ENCODE measurements at regions not wholly inside any gene's neighbourhood (a gene's known extent, or its start where the extent isn't known, plus 50 kb on each side); places are given as distances from the start of the nearest gene placed in this dataset.
A peak's percentile ranks its signal among the peaks of the same experiment; 100 is the strongest.

DNA sequence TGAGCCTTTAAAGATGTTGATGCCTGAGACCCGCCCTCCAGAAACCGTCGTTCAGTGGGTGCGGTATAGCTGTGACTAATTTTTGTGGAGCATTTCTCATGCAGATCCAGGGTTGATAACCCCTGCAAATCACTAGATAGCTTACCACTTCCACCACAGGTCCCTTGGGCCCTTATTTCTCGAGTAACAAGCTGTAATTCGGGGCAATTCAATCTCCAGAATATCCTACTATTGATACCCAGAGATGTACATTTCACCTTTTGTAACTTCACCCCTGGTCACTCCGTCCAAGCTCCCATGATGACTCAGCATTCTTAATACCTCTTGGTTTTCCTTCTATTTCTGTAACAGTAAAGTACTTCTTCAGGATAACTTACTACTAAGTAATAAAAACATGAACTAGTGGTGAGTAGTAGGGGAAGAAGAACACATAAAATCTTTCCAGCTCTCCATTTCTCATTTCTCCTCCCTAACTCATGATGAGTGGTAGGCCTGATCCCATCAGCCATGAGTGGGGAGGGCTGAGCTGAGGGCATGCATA is 71.9 kb upstream of the UBL3 start:
- FAIRE-seq (no peak), DNase-seq (ENCODE audit: low read depth) (peak; percentile 61)
- Histone ChIP-seq H3K4me1 (ENCODE audit: insufficient read depth, low read length) (peaks cover 52% of the 10 kb centered on the region), H3K9ac (ENCODE audit: low read length) (no peak overlapping the region), H2AFZ (ENCODE audit: low read depth, low read length) (no peak overlapping the region), H3K27me3 (ENCODE audit: insufficient read depth, low read length) (no peaks in the 10 kb centered on the region), H3K4me3 (ENCODE audit: insufficient read depth, low read depth, low read length) (no peak overlapping the region), H3K4me2 (ENCODE audit: low read length) (peak overlapping the region; percentile 71), H3K27ac (ENCODE audit: low read depth, low read length) (peak overlapping the region; percentile 91), H3K9me3 (ENCODE audit: insufficient read depth, low read depth, low read length) (no peaks in the 10 kb centered on the region), H3K36me3 (ENCODE audit: insufficient read depth, low read length) (no peaks in the 10 kb centered on the region), H4K20me1 (ENCODE audit: insufficient read depth, low read length) (no peaks in the 10 kb centered on the region), H3K79me2 (ENCODE audit: insufficient read depth, low read length) (no peaks in the 10 kb centered on the region)
- H3K9me3 Mint-ChIP-seq (ENCODE audit: unreplicated experiment), result no peaks in the 10 kb centered on the region
- H3K27me3 Mint-ChIP-seq (ENCODE audit: low read depth, unreplicated experiment), result no peaks in the 10 kb centered on the region
- peak overlapping the region; percentile 99 for H3K27ac Mint-ChIP-seq (ENCODE audit: unreplicated experiment)
- H3K36me3 Mint-ChIP-seq (ENCODE audit: low read depth, unreplicated experiment), result no peaks in the 10 kb centered on the region
- peaks cover 45% of the 10 kb centered on the region for H3K4me1 Mint-ChIP-seq (ENCODE audit: low read depth, unreplicated experiment)
- no peak overlapping the region for H3K4me3 Mint-ChIP-seq (ENCODE audit: unreplicated experiment)
- TF ChIP-seq EZH2 (IDR thresholded peaks at IDR 0.05; ENCODE audit: insufficient read depth, low read length), result no peak
- TF ChIP-seq, protein P1, sequence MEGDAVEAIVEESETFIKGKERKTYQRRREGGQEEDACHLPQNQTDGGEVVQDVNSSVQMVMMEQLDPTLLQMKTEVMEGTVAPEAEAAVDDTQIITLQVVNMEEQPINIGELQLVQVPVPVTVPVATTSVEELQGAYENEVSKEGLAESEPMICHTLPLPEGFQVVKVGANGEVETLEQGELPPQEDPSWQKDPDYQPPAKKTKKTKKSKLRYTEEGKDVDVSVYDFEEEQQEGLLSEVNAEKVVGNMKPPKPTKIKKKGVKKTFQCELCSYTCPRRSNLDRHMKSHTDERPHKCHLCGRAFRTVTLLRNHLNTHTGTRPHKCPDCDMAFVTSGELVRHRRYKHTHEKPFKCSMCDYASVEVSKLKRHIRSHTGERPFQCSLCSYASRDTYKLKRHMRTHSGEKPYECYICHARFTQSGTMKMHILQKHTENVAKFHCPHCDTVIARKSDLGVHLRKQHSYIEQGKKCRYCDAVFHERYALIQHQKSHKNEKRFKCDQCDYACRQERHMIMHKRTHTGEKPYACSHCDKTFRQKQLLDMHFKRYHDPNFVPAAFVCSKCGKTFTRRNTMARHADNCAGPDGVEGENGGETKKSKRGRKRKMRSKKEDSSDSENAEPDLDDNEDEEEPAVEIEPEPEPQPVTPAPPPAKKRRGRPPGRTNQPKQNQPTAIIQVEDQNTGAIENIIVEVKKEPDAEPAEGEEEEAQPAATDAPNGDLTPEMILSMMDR (IDR thresholded peaks at IDR 0.05; ENCODE audit: insufficient read depth, low read depth, low read length), result no peak

DNA sequence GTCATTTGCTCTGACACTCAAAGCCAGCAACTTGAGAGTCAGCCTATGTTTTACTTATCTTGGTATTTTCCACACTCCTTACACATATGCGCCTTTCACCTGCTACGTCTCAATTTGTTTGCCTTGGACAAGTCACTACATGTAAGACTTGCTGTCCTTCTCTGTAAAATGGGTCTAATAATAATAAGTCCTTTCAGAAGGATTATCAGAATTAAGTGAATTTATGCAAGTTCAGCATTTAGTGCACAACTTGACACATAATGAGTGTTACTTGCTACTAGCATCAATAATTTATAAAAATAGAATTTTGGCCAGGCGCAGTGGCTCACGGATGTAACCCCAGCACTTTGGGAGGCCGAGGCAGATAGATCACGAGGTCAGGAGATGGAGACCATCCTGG is 71.1 kb upstream of the UBL3 start:
- Histone ChIP-seq H4K20me1 (ENCODE audit: insufficient read depth, low read length) (no peaks in the 10 kb centered on the region), H3K4me1 (ENCODE audit: insufficient read depth, low read length) (peaks cover 52% of the 10 kb centered on the region), H3K9me3 (ENCODE audit: insufficient read depth, low read depth, low read length) (no peaks in the 10 kb centered on the region), H3K4me2 (ENCODE audit: low read length) (no peak overlapping the region), H3K27ac (ENCODE audit: low read depth, low read length) (no peak overlapping the region), H3K36me3 (ENCODE audit: insufficient read depth, low read length) (no peaks in the 10 kb centered on the region), H3K27me3 (ENCODE audit: insufficient read depth, low read length) (no peaks in the 10 kb centered on the region), H3K79me2 (ENCODE audit: insufficient read depth, low read length) (no peaks in the 10 kb centered on the region), H2AFZ (ENCODE audit: low read depth, low read length) (no peak overlapping the region), H3K9ac (ENCODE audit: low read length) (no peak overlapping the region), H3K4me3 (ENCODE audit: insufficient read depth, low read depth, low read length) (no peak overlapping the region)
- Mint-ChIP-seq H3K4me3 (ENCODE audit: unreplicated experiment) (no peak overlapping the region), H3K27me3 (ENCODE audit: low read depth, unreplicated experiment) (no peaks in the 10 kb centered on the region), H3K9me3 (ENCODE audit: unreplicated experiment) (no peaks in the 10 kb centered on the region), H3K36me3 (ENCODE audit: low read depth, unreplicated experiment) (no peaks in the 10 kb centered on the region), H3K27ac (ENCODE audit: unreplicated experiment) (peak overlapping the region; percentile 7), H3K4me1 (ENCODE audit: low read depth, unreplicated experiment) (peaks cover 45% of the 10 kb centered on the region)
- DNase-seq (ENCODE audit: low read depth), result no peak
- TF ChIP-seq EZH2 (IDR thresholded peaks at IDR 0.05; ENCODE audit: insufficient read depth, low read length), result no peak
- TF ChIP-seq, protein P1 (IDR thresholded peaks at IDR 0.05; ENCODE audit: insufficient read depth, low read depth, low read length), result no peak
- no peak for FAIRE-seq

DNA sequence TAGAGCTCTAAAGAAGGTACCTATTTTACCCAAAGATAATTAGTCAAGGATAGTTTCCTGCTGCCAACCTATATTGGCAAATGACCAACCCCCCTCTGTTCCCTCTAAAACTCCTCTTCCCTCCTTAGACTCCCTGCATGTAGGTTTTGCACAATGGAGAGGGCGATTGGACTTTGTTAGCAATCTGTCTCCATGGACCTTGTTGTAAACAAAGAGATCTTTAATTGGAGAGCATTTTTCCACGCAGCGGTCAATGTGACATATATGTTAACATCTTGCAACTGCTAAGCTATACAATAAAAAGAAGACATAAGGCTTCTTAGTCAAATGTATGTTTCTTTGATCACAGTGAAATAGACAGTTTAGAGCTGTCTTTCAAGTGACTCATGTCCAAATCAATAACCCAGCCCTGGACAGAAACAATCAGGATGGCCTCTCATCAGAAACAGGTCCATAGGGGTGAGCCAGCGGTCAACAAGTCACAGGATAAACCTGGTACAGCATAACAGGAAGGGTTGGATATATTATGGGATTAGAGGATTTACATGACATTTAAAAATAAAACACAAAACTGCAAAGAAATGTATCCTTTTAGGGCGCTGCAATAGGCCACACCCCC is 69.7 kb upstream of the UBL3 start:
- no peaks in the 10 kb centered on the region for H3K36me3 ChIP-seq (ENCODE audit: insufficient read depth, low read length)
- H3K9ac ChIP-seq (ENCODE audit: low read length), result no peak overlapping the region
- no peak for FAIRE-seq
- H3K27me3 ChIP-seq (ENCODE audit: insufficient read depth, low read length), result no peaks in the 10 kb centered on the region
- no peak for DNase-seq (ENCODE audit: low read depth)
- Mint-ChIP-seq H3K36me3 (ENCODE audit: low read depth, unreplicated experiment) (no peaks in the 10 kb centered on the region), H3K9me3 (ENCODE audit: unreplicated experiment) (peaks cover 1% of the 10 kb centered on the region), H3K27ac (ENCODE audit: unreplicated experiment) (no peak overlapping the region), H3K4me1 (ENCODE audit: low read depth, unreplicated experiment) (peaks cover 33% of the 10 kb centered on the region), H3K4me3 (ENCODE audit: unreplicated experiment) (no peak overlapping the region), H3K27me3 (ENCODE audit: low read depth, unreplicated experiment) (no peaks in the 10 kb centered on the region)
- no peak overlapping the region for H2AFZ ChIP-seq (ENCODE audit: low read depth, low read length)
- H4K20me1 ChIP-seq (ENCODE audit: insufficient read depth, low read length), result no peaks in the 10 kb centered on the region
- H3K79me2 ChIP-seq (ENCODE audit: insufficient read depth, low read length), result no peaks in the 10 kb centered on the region
- peaks cover 43% of the 10 kb centered on the region for H3K4me1 ChIP-seq (ENCODE audit: insufficient read depth, low read length)
- H3K4me2 ChIP-seq (ENCODE audit: low read length), result no peak overlapping the region
- no peak overlapping the region for H3K27ac ChIP-seq (ENCODE audit: low read depth, low read length)
- no peaks in the 10 kb centered on the region for H3K9me3 ChIP-seq (ENCODE audit: insufficient read depth, low read depth, low read length)
- H3K4me3 ChIP-seq (ENCODE audit: insufficient read depth, low read depth, low read length), result no peak overlapping the region
- TF ChIP-seq, protein P1 (IDR thresholded peaks at IDR 0.05; ENCODE audit: insufficient read depth, low read depth, low read length), result no peak
- TF ChIP-seq EZH2 (IDR thresholded peaks at IDR 0.05; ENCODE audit: insufficient read depth, low read length), result no peak

Measured in astrocyte (in vitro differentiated cells and primary cell).